CD4-positive, alpha-beta memory T cell (primary cell): ENCODE measurements at regions not wholly inside any gene's neighbourhood (a gene's known extent, or its start where the extent isn't known, plus 50 kb on each side); places are given as distances from the start of the nearest gene placed in this dataset.
A peak's percentile ranks its signal among the peaks of the same experiment; 100 is the strongest.
"Not testable (repeated sequence)": the region's sequence is repeated elsewhere in the genome, so short reads cannot be mapped to it uniquely, and the experiment has no call there.

Experiments
- CTCF ChIA-PET: fragments of 350-600 bp; sonication (Branson Sonifier 250); formaldehyde crosslinking; loops from one replicate; lab custom pipeline; 2021; ENCODE audit warnings: inconsistent platforms; ENCODE audit not compliant: partially characterized antibody; lab: Charles Lee
- POLR2A ChIA-PET: fragments of 350-600 bp; sonication (Branson Sonifier 250); formaldehyde crosslinking; loops from one replicate; lab custom pipeline; 2021; ENCODE audit not compliant: partially characterized antibody; lab: Charles Lee
- DNase-seq, 5 donors: peaks; one replicate each; pipeline versions ENCODE4 v3.0.0 to v3.0.0-alpha.2; 2020 to 2022; ENCODE audit warnings: mixed read lengths in 1 of 5
- H3K27ac ChIP-seq: one replicate; pipeline ENCODE4 v1.7.0; 2013; ENCODE audit warnings: low read depth, low read length
- H3K27me3 ChIP-seq: 2 replicates; pipeline ENCODE4 v1.7.0; 2013; ENCODE audit warnings: mild to moderate bottlenecking, low read length, moderate library complexity; ENCODE audit not compliant: insufficient read depth
- H3K36me3 ChIP-seq: 2 replicates; pipeline ENCODE4 v1.7.0; 2013; ENCODE audit warnings: mild to moderate bottlenecking, low read length, moderate library complexity; ENCODE audit not compliant: insufficient read depth
- H3K4me1 ChIP-seq: 2 replicates; pipeline ENCODE4 v1.7.0; 2013; ENCODE audit warnings: mild to moderate bottlenecking, low read length, moderate library complexity; ENCODE audit not compliant: insufficient read depth
- H3K4me3 ChIP-seq, 2 donors: one replicate each; pipeline ENCODE4 v1.7.0; 2013; ENCODE audit warnings: low read length in 2 of 2, mild to moderate bottlenecking in 1 of 2
- H3K9me3 ChIP-seq, 2 donors: one replicate each; pipeline ENCODE4 v1.7.0; 2013; ENCODE audit warnings: low read length in 2 of 2, control low read depth in 1 of 2; ENCODE audit not compliant: control insufficient read depth in 1 of 2
- H3K27ac Mint-ChIP-seq, 7 donors: one replicate each; pipeline ENCODE4 v1.8.0; 2020 to 2021; ENCODE audit warnings: mixed read lengths in 7 of 7, mild to moderate bottlenecking in 6 of 7, inconsistent platforms in 3 of 7, moderate library complexity in 3 of 7
- H3K27me3 Mint-ChIP-seq, 2 donors: one replicate each; pipeline ENCODE4 v1.8.0; 2020 to 2021; ENCODE audit warnings: mixed read lengths in 2 of 2
- H3K36me3 Mint-ChIP-seq, 2 donors: one replicate each; pipeline ENCODE4 v1.8.0; 2020 to 2021; ENCODE audit warnings: mixed read lengths in 2 of 2, inconsistent platforms in 1 of 2, mild to moderate bottlenecking in 1 of 2
- H3K4me1 Mint-ChIP-seq, 4 donors: one replicate each; pipeline ENCODE4 v1.8.0; 2020 to 2021; ENCODE audit warnings: mixed read lengths in 4 of 4, mild to moderate bottlenecking in 1 of 4
- H3K4me3 Mint-ChIP-seq, 8 donors: one replicate each; pipeline ENCODE4 v1.8.0; 2020 to 2021; ENCODE audit warnings: mixed read lengths in 8 of 8, mild to moderate bottlenecking in 7 of 8, moderate library complexity in 6 of 8, inconsistent platforms in 3 of 8
- H3K9me3 Mint-ChIP-seq, 8 donors: one replicate each; pipeline ENCODE4 v1.8.0; 2020 to 2021; ENCODE audit warnings: mixed read lengths in 8 of 8, mild to moderate bottlenecking in 5 of 8, inconsistent platforms in 3 of 8, moderate library complexity in 1 of 8
- intact Hi-C: fragments of 100-400 bp; cut with micrococcal nuclease; formaldehyde crosslinking; loops from one replicate; pipeline ENCODE4 v1.15.1; 2023

DNA sequence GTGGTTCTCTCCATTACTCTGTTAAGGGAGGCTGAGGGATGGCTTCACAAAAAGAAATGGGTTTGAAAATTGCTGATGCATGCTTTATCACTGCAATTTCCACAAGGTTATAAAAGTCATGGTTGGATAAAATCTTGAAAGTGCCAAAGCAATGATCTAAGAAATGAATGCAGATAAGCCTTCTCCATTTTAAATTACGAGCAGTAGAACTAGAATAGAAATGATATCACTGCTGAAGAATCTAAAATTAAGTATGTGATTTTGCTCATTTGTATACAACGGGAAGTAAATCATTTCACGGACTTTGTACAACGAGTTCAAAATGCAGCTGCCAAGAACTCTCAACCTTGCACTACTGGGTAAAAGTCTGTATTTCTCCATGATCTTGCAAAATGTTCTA is 299.0 kb downstream of the PRELID2 start:
- H3K36me3 ChIP-seq = no peaks in the 10 kb centered on the region
- Mint-ChIP-seq H3K4me1 (no peaks in the 10 kb centered on the region), H3K36me3 (no peaks in the 10 kb centered on the region), H3K27ac (no peak overlapping the region), H3K27me3 (no peaks in the 10 kb centered on the region), H3K9me3 (peaks cover 2 to 17% (median 6%) of the 10 kb centered on the region in 8 donors), H3K4me3 (no peak overlapping the region)
- DNase-seq = no peak
- no peak overlapping the region for H3K4me3 ChIP-seq
- ChIA-PET POLR2A (no interaction called here), CTCF (no interaction called here)
- intact Hi-C loops = no loop called here
- no peaks in the 10 kb centered on the region for H3K9me3 ChIP-seq
- H3K4me1 ChIP-seq = no peaks in the 10 kb centered on the region
- H3K27ac ChIP-seq = no peak overlapping the region
- H3K27me3 ChIP-seq = no peaks in the 10 kb centered on the region

DNA sequence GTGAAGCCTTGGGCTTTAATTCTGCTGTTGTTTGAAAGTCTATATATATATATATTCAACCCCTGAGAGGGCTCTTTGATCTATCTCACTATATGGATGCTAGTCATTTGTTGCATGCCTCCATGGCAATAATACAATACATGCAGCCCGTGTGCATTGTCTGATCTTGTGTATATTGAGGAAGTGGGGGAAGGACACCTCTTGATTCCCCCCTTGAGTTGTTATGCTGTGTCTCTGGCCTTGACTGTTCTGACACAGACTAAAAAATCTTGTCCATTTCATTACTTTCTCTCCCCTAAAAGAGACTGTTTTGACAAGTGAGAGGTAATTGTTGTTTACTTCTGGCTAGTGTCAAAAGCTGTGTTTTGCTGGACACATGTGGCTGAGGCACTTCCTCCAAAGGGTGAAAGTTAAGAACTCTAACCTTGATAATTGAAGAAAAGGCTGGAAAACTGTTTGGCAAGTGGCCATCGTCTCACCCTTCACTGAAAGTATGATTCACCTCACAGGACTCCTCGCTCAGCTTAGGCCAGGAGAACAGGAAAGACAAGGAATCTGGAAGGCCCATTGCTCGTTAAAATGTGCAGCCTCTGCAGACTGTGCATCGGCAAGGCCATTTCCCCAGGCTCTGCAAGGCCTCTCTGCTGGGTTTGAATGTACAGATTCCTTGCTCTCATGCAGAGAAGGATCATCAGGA is 304.0 kb downstream of the PRELID2 start:
- Histone ChIP-seq H3K4me1 (no peaks in the 10 kb centered on the region), H3K27me3 (no peaks in the 10 kb centered on the region), H3K27ac (no peak overlapping the region), H3K9me3 (no peaks in the 10 kb centered on the region), H3K36me3 (no peaks in the 10 kb centered on the region), H3K4me3 (no peak overlapping the region)
- no peak overlapping the region for H3K27ac Mint-ChIP-seq
- H3K9me3 Mint-ChIP-seq = peaks cover 0 to 5% (median 1%) of the 10 kb centered on the region in 8 donors
- H3K4me1 Mint-ChIP-seq = no peaks in the 10 kb centered on the region
- intact Hi-C loops = no loop called here
- no peak for DNase-seq
- ChIA-PET POLR2A (no interaction called here), CTCF (no interaction called here)
- H3K27me3 Mint-ChIP-seq = no peaks in the 10 kb centered on the region
- no peaks in the 10 kb centered on the region for H3K36me3 Mint-ChIP-seq
- H3K4me3 Mint-ChIP-seq = no peak overlapping the region

DNA sequence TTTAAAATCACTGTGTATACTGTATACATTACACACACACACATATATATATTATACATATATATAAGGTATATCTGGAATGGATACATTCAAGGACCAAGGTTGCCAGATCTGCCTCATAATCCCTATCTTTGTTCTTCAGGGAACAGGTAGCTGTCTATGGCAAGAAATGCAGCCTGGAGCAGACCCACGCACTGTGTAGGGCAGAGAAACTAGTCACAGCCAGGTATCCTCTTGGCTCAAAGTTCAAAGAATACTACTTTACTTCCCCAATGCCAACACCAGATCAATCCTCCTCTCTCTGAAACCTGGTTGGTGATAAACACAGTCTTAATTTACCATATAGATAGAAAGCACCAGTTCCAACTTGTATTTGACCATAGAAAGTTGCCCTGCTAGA is 313.6 kb downstream of the PRELID2 start:
- intact Hi-C loops = no loop called here
- Mint-ChIP-seq H3K4me3 (no peak overlapping the region), H3K27me3 (no peaks in the 10 kb centered on the region), H3K4me1 (no peaks in the 10 kb centered on the region), H3K36me3 (no peaks in the 10 kb centered on the region), H3K27ac (no peak overlapping the region), H3K9me3 (peaks cover 0 to 10% (median 6%) of the 10 kb centered on the region in 8 donors)
- CTCF ChIA-PET = no interaction called here
- Histone ChIP-seq H3K27me3 (no peaks in the 10 kb centered on the region), H3K27ac (no peak overlapping the region), H3K4me3 (no peak overlapping the region), H3K9me3 (no peaks in the 10 kb centered on the region), H3K36me3 (no peaks in the 10 kb centered on the region), H3K4me1 (no peaks in the 10 kb centered on the region)
- POLR2A ChIA-PET = no interaction called here
- DNase-seq = no peak

DNA sequence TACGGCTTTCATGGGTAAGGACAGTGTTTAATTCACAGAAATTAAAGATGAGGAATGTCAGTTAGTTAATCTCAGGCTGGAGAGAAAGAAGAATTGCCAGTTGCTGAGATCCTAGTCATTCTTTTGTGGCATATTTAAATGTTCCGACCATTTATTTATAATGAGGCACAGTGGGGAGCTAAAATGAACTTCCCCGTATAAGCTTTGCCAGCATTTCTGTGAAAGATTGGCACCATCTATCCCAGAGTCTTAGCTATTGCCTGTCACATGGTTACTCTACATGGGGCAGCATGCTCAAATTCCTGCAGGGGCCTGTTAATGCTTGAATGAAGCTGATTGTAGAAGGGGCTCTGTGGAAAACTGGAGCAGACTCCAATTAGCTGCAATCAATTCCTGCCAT is 314.1 kb downstream of the PRELID2 start:
- H3K4me3 Mint-ChIP-seq = no peak overlapping the region
- Histone ChIP-seq H3K36me3 (no peaks in the 10 kb centered on the region), H3K27me3 (no peaks in the 10 kb centered on the region), H3K4me3 (no peak overlapping the region), H3K27ac (no peak overlapping the region), H3K4me1 (no peaks in the 10 kb centered on the region), H3K9me3 (no peaks in the 10 kb centered on the region)
- DNase-seq = no peak
- H3K27ac Mint-ChIP-seq = no peak overlapping the region
- ChIA-PET POLR2A (no interaction called here), CTCF (no interaction called here)
- intact Hi-C loops = no loop called here
- peaks cover 0 to 12% (median 6%) of the 10 kb centered on the region in 8 donors for H3K9me3 Mint-ChIP-seq
- no peaks in the 10 kb centered on the region for H3K27me3 Mint-ChIP-seq
- H3K36me3 Mint-ChIP-seq = no peaks in the 10 kb centered on the region
- no peaks in the 10 kb centered on the region for H3K4me1 Mint-ChIP-seq

- no peak for DNase-seq
- ChIA-PET CTCF (no interaction called here), POLR2A (no interaction called here)
- H3K9me3 Mint-ChIP-seq = peaks cover 0 to 18% (median 6%) of the 10 kb centered on the region in 8 donors
- Histone ChIP-seq H3K27ac (no peak overlapping the region), H3K4me3 (no peak overlapping the region), H3K4me1 (no peaks in the 10 kb centered on the region), H3K9me3 (no peaks in the 10 kb centered on the region), H3K27me3 (no peaks in the 10 kb centered on the region), H3K36me3 (no peaks in the 10 kb centered on the region)
- no peaks in the 10 kb centered on the region for H3K36me3 Mint-ChIP-seq
- H3K4me1 Mint-ChIP-seq = no peaks in the 10 kb centered on the region
- no peak overlapping the region for H3K4me3 Mint-ChIP-seq
- H3K27ac Mint-ChIP-seq = peak overlapping the region in 1 of 7 donors; percentile 56
- no peaks in the 10 kb centered on the region for H3K27me3 Mint-ChIP-seq
- intact Hi-C loops = no loop called here
These were observed 314.8 kb downstream of the PRELID2 start for GRCh38 chr5:145520335-145520734.

GRCh38 chr5:145517588-145517987 is 317.6 kb downstream of the PRELID2 start:
- peaks cover 0 to 33% (median 13%) of the 10 kb centered on the region in 8 donors for H3K9me3 Mint-ChIP-seq
- H3K27me3 Mint-ChIP-seq, H3K27ac Mint-ChIP-seq, H3K27ac ChIP-seq, intact Hi-C loops, H3K4me1 ChIP-seq, CTCF ChIA-PET, DNase-seq, H3K4me3 Mint-ChIP-seq, H3K4me1 Mint-ChIP-seq, H3K36me3 ChIP-seq, H3K36me3 Mint-ChIP-seq, H3K4me3 ChIP-seq, H3K9me3 ChIP-seq, POLR2A ChIA-PET, H3K27me3 ChIP-seq: not testable (repeated sequence)

GRCh38 chr5:145511351-145511750 is 323.8 kb downstream of the PRELID2 start:
- no peaks in the 10 kb centered on the region for H3K36me3 ChIP-seq
- H3K27me3 ChIP-seq = no peaks in the 10 kb centered on the region
- Mint-ChIP-seq H3K4me1 (no peaks in the 10 kb centered on the region), H3K36me3 (no peaks in the 10 kb centered on the region), H3K9me3 (peaks cover 0 to 29% (median 10%) of the 10 kb centered on the region in 8 donors), H3K4me3 (no peak overlapping the region), H3K27me3 (peaks cover 0 to 1% of the 10 kb centered on the region in 2 donors), H3K27ac (no peak overlapping the region)
- no peak overlapping the region for H3K27ac ChIP-seq
- ChIA-PET POLR2A (no interaction called here), CTCF (no interaction called here)
- DNase-seq = no peak
- no peaks in the 10 kb centered on the region for H3K9me3 ChIP-seq
- no peak overlapping the region for H3K4me3 ChIP-seq
- intact Hi-C loops = no loop called here
- H3K4me1 ChIP-seq = no peaks in the 10 kb centered on the region
